Caki2 (cell line): ENCODE measurements at regions not wholly inside any gene's neighbourhood (a gene's known extent, or its start where the extent isn't known, plus 50 kb on each side); places are given as distances from the start of the nearest gene placed in this dataset.
A peak's percentile ranks its signal among the peaks of the same experiment; 100 is the strongest.

Experiments used
- DNase-seq: peaks from one replicate; pipeline ENCODE4 v3.0.0-alpha.2; 2015; ENCODE audit warnings: low read depth
- in situ Hi-C: cut with HindIII; loops from 2 replicates; pipeline ENCODE4 v1.10.0; 2016; ENCODE audit warnings: low sequenced_read_pairs, low pct_unique_long_range_greater_than_20kb, mixed read lengths

- in situ Hi-C loops = no loop called here
- DNase-seq = no peak
Measured at GRCh38 chr18:28409811-28410210, 232.9 kb upstream of the CDH2 start.

GRCh38 chr18:28408528-28408927 lies 231.6 kb upstream of the CDH2 start:
- no peak for DNase-seq
- in situ Hi-C loops = no loop called here

DNA sequence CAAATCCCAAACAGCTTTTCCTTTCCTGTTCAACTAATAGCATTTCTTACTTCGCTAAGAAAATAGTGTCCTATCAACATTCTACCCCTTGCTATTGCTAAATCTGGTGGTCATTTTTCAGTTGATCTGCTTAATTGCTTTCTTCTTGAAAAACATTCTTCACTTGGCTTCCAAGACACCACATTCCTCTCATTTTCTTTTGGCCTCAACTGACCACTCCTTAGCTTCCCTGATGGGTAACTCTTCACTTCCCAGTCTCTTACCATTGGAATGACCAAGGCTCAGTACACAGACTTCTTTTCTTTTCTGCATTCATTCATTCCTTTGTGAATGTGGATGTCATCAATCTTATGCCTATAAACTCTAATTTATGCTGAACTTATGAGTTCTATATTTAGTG lies 230.8 kb upstream of the CDH2 start:
- DNase-seq = no peak
- in situ Hi-C loops = no loop called here

DNA sequence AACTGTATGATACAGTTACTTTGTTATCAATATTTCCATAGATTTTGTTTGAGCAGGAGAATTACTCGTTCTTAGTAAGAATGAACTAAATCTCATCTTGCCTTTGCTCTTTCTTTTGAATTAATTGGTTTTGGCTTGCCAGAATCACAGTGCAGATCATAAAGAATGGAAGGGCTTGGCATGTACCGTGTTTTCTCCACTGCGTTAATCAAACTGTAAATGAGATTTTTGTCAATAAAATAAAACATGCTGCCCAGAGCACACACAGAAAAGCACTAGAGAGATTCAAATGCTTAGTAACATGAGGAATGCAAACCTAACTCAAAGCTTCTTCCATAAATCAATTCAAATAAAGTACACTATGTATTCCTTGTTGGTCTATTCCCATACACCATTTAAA lies 229.6 kb upstream of the CDH2 start:
- DNase-seq = no peak
- in situ Hi-C loops = no loop called here

DNA sequence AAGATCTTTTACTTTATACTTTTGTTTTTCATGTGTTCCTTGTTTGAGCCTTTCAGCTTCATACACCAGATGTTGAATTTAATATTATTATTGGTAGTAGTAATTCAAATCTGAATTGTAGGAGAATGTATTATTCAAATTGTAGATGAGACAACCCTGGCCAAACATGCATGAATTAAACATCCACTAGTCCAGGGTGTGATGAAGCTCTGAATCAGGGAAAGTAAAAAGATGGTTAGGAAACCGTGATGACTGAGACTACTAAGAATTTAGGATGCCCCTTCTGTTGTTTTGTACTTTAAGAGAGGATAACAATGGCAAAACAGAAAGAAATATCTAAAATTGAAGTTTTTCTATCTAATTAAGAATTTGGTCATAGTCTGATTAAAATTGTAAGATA lies 227.8 kb upstream of the CDH2 start:
- DNase-seq = no peak
- in situ Hi-C loops = no loop called here

- DNase-seq = no peak
- in situ Hi-C loops = no loop called here
Measured at GRCh38 chr18:28399781-28400362, 222.9 kb upstream of the CDH2 start.

GRCh38 chr18:28398471-28398870 lies 221.5 kb upstream of the CDH2 start:
- DNase-seq = no peak
- in situ Hi-C loops = no loop called here

GRCh38 chr18:28390022-28390421 lies 213.1 kb upstream of the CDH2 start:
- in situ Hi-C loops = no loop called here
- DNase-seq = no peak

- in situ Hi-C loops = no loop called here
Measured at GRCh38 chr18:28382215-28382879, 205.4 kb upstream of the CDH2 start.

GRCh38 chr18:28372186-28372585 lies 195.3 kb upstream of the CDH2 start:
- in situ Hi-C loops = no loop called here
- no peak for DNase-seq

More at GRCh38 chr18:28382215-28382879, 205.4 kb upstream of the CDH2 start:
- DNase-seq = no peak

GRCh38 chr18:28366676-28367075 lies 189.7 kb upstream of the CDH2 start:
- DNase-seq = no peak
- in situ Hi-C loops = no loop called here

DNA sequence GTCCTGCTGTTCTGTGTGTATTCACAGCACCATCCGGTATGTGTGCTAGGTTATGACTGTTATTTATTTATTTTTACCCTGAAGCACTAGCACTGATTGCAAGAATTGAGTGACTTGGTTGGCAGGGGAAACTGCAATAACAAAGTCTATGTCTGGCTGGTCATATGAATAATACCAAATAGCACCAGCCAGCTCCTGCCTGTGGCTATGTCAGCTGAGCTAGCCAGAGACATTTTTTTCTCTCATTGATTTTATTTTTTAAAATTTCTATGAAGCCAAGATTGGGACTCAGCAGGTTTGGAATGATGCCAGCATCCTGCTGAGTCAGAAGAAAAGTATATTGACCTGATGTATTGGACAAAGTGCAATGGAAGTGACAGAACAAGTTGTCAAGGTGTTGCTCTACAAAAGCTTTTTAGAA lies 188.5 kb upstream of the CDH2 start:
- DNase-seq = peak; percentile 4
- in situ Hi-C loops = no loop called here

DNA sequence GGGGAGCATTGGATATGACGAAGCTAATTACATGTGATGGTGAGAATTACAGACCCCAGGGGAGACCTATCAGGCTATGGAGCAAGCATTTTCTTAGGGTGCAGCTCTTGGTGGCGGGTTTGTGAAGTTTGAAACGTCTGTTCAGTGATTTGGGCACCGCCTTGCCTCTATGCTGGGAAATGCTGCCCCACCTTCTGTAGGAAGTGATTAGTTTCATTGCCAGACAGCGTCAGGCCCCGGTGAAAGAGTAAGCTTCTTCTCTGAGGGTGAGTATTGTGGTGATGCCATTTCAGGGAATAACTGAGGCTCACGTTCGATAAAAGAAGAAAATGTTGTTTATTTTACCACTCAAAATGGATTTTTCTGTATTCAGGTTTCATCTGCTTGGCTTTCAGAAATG lies 186.2 kb upstream of the CDH2 start:
- no peak for DNase-seq
- in situ Hi-C loops = no loop called here

DNA sequence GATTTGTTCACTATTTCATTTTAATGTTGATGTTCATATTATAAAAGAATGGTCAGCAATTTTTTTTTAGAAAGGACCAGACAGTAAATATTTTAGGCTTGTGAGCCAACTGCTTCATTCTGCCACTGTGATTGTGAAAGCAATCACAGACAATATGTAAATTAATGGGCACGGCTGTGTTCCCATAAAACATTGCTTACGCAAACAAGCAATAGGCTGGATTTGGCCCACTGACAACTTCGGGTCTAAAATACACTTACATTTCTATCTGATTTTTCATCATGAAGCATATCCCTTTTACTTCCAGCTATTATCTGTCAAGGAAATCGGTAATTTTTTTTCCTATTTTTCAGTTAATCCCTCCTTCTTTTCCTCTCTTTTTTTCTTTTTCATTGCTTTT lies 182.2 kb upstream of the CDH2 start:
- no peak for DNase-seq
- in situ Hi-C loops = no loop called here

- DNase-seq = no peak
- in situ Hi-C loops = no loop called here
Measured at GRCh38 chr18:28357766-28358401, 181.0 kb upstream of the CDH2 start.

- DNase-seq = no peak
- in situ Hi-C loops = no loop called here
Measured at GRCh38 chr18:28350821-28351220, 173.9 kb upstream of the CDH2 start.

DNA sequence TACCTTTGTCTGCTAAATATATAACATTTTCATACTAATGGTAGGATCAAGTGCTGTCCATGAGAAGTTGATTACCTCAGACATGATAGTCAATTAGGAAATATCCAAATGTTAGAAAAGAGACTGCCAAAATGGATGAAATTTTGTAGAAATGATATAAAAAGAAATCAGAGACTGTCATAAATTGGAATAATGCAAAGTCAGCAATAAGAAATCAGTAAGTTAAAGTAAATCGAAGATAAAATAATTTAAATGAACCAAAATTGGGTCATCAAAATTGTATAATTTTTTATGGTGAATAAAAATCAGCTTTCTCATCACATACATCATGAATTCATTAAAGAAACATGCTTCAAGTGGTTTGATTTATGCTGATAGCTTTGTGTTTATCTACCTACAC lies 165.3 kb upstream of the CDH2 start:
- in situ Hi-C loops = no loop called here
- no peak for DNase-seq

DNA sequence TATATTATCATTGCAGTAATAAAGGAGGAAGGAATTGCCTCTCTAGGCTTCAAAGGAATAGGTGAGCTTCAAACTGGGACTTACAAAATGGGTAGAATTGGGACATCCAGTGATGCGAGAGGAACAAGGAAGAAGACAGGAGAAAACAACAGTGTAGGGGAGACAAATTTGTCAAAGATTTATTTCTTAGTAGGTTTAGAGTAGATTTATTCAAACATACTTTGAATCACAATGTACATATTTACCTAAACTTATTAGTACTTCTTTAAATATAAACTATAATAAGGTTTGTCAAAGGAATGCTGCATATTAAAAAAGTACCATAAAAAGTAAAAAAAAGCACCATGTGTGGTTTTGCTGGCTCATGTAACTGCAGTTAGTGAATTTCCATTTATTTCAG lies 161.4 kb upstream of the CDH2 start:
- DNase-seq = no peak
- in situ Hi-C loops = no loop called here

- DNase-seq = no peak
- in situ Hi-C loops = no loop called here
Measured at GRCh38 chr18:28334516-28334915, 157.6 kb upstream of the CDH2 start.

DNA sequence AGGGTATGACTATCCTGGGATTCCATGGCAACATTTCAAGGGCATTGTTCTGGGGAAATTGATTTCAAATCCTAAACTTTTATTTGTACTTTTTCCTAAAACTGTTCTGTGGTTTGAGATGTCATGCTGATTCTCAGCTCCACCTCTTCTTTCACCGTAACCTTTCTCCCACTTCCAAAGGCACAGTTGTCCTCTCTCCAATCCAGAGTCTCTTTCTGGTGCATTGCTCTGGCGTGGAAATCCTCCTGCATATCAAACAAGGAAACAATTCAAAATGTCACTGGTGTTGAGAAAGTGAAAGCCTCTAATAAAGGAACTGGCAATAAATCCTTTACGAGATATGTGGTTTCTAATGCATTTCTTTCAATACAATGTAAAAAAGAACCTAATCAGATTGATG lies 155.1 kb upstream of the CDH2 start:
- in situ Hi-C loops = no loop called here
- DNase-seq = no peak
